HEK293 (cell line): ENCODE measurements at regions not wholly inside any gene's neighbourhood (a gene's known extent, or its start where the extent isn't known, plus 50 kb on each side); places are given as distances from the start of the nearest gene placed in this dataset.

ENCODE experiments used
- ATF2 ChIP-seq: fragments of 450-650 bp; formaldehyde crosslinking; IDR thresholded peaks from 2 replicates; pipeline ENCODE4 v1.5.1; 2016; ENCODE audit warnings: missing biosample characterization, missing genetic modification characterization, low read depth
- GLI4 ChIP-seq: fragments of 450-650 bp; formaldehyde crosslinking; IDR thresholded peaks from 2 replicates; pipeline ENCODE4 v1.5.1; 2016; ENCODE audit warnings: missing biosample characterization, missing genetic modification characterization
- SP2 ChIP-seq: fragments of 450-650 bp; formaldehyde crosslinking; IDR thresholded peaks from 2 replicates; pipeline ENCODE4 v1.5.1; 2016; ENCODE audit warnings: missing biosample characterization, missing genetic modification characterization
- ZBTB1 ChIP-seq: fragments of 450-650 bp; formaldehyde crosslinking; IDR thresholded peaks from 2 replicates; pipeline ENCODE4 v1.5.1; 2016; ENCODE audit warnings: missing biosample characterization, missing genetic modification characterization
- ZBTB21 ChIP-seq: fragments of 450-650 bp; formaldehyde crosslinking; IDR thresholded peaks from 2 replicates; pipeline ENCODE4 v1.5.1; 2017; ENCODE audit warnings: missing biosample characterization, missing genetic modification characterization
- ZBTB8A ChIP-seq: fragments of 450-650 bp; formaldehyde crosslinking; IDR thresholded peaks from 2 replicates; pipeline ENCODE4 v1.5.1; 2016; ENCODE audit warnings: missing biosample characterization, missing genetic modification characterization
- ZNF37A ChIP-seq: fragments of 450-650 bp; IDR thresholded peaks from 2 replicates; pipeline ENCODE4 v1.5.1; 2018; ENCODE audit warnings: missing biosample characterization, missing genetic modification characterization
- ZNF561 ChIP-seq: fragments of 450-650 bp; IDR thresholded peaks from 2 replicates; pipeline ENCODE4 v1.5.1; 2018; ENCODE audit warnings: missing biosample characterization, missing genetic modification characterization, borderline replicate concordance
- ZNF585B ChIP-seq: fragments of 450-650 bp; formaldehyde crosslinking; IDR thresholded peaks from 2 replicates; pipeline ENCODE4 v1.5.1; 2016; ENCODE audit warnings: missing biosample characterization, missing genetic modification characterization
- ZNF707 ChIP-seq: fragments of 450-650 bp; formaldehyde crosslinking; IDR thresholded peaks from 2 replicates; pipeline ENCODE4 v1.5.1; 2016; ENCODE audit warnings: missing biosample characterization, missing genetic modification characterization
- ZNF777 ChIP-seq: fragments of 450-650 bp; formaldehyde crosslinking; IDR thresholded peaks from 2 replicates; pipeline ENCODE4 v1.5.1; 2017; ENCODE audit warnings: missing biosample characterization, missing genetic modification characterization, borderline replicate concordance
- TF ChIP-seq, protein P1 (sequence below): fragments of 450-650 bp; formaldehyde crosslinking; IDR thresholded peaks from 2 replicates; pipeline ENCODE4 v1.5.1; 2016; ENCODE audit warnings: missing biosample characterization, missing genetic modification characterization, low read depth
- TF ChIP-seq, protein P2 (sequence below): fragments of 450-650 bp; formaldehyde crosslinking; IDR thresholded peaks from 2 replicates; pipeline ENCODE4 v1.5.1; 2016; ENCODE audit warnings: missing biosample characterization, missing genetic modification characterization

GRCh38 chr14:71358209-71358931 lies 451.1 kb downstream of the PCNX1 start:
- TF ChIP-seq ZNF585B (tag by site-specific recombination), result no peak
- TF ChIP-seq, protein P1, sequence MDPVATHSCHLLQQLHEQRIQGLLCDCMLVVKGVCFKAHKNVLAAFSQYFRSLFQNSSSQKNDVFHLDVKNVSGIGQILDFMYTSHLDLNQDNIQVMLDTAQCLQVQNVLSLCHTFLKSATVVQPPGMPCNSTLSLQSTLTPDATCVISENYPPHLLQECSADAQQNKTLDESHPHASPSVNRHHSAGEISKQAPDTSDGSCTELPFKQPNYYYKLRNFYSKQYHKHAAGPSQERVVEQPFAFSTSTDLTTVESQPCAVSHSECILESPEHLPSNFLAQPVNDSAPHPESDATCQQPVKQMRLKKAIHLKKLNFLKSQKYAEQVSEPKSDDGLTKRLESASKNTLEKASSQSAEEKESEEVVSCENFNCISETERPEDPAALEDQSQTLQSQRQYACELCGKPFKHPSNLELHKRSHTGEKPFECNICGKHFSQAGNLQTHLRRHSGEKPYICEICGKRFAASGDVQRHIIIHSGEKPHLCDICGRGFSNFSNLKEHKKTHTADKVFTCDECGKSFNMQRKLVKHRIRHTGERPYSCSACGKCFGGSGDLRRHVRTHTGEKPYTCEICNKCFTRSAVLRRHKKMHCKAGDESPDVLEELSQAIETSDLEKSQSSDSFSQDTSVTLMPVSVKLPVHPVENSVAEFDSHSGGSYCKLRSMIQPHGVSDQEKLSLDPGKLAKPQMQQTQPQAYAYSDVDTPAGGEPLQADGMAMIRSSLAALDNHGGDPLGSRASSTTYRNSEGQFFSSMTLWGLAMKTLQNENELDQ (tag by site-specific recombination), result no peak
- TF ChIP-seq SP2 (tag by site-specific recombination), result no peak
- no peak for TF ChIP-seq ATF2 (tag by site-specific recombination)
- TF ChIP-seq ZNF37A (tag by site-specific recombination), result no peak
- TF ChIP-seq ZBTB21 (tag by site-specific recombination), result no peak
- TF ChIP-seq ZNF707 (tag by site-specific recombination), result no peak
- TF ChIP-seq GLI4, result no peak
- no peak for TF ChIP-seq ZBTB1 (tag by site-specific recombination)
- TF ChIP-seq ZBTB8A (tag by site-specific recombination), result no peak
- TF ChIP-seq, protein P2, sequence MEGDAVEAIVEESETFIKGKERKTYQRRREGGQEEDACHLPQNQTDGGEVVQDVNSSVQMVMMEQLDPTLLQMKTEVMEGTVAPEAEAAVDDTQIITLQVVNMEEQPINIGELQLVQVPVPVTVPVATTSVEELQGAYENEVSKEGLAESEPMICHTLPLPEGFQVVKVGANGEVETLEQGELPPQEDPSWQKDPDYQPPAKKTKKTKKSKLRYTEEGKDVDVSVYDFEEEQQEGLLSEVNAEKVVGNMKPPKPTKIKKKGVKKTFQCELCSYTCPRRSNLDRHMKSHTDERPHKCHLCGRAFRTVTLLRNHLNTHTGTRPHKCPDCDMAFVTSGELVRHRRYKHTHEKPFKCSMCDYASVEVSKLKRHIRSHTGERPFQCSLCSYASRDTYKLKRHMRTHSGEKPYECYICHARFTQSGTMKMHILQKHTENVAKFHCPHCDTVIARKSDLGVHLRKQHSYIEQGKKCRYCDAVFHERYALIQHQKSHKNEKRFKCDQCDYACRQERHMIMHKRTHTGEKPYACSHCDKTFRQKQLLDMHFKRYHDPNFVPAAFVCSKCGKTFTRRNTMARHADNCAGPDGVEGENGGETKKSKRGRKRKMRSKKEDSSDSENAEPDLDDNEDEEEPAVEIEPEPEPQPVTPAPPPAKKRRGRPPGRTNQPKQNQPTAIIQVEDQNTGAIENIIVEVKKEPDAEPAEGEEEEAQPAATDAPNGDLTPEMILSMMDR (tag by site-specific recombination), result no peak
- TF ChIP-seq ZNF561 (tag by site-specific recombination), result no peak
- no peak for TF ChIP-seq ZNF777 (tag by site-specific recombination)
